Fibroblast of mammary gland (primary cell): ENCODE measurements at regions not wholly inside any gene's neighbourhood (a gene's known extent, or its start where the extent isn't known, plus 50 kb on each side); places are given as distances from the start of the nearest gene placed in this dataset.

ENCODE experiments used
- DNase-seq: peaks from one replicate; pipeline ENCODE4 v3.0.0-alpha.2; 2010; ENCODE audit warnings: low read depth
- H3K4me3 ChIP-seq: 2 replicates; pipeline ENCODE4 v1.5.1; 2011; ENCODE audit warnings: low read depth, mild to moderate bottlenecking, low read length, moderate library complexity; ENCODE audit not compliant: control insufficient read depth
- TF ChIP-seq, protein P1 (sequence below): conservative IDR thresholded peaks from 2 replicates; pipeline ENCODE4 v1.5.1; 2011; ENCODE audit warnings: low read depth, low read length, inconsistent platforms; ENCODE audit not compliant: control insufficient read depth, insufficient read depth

DNA sequence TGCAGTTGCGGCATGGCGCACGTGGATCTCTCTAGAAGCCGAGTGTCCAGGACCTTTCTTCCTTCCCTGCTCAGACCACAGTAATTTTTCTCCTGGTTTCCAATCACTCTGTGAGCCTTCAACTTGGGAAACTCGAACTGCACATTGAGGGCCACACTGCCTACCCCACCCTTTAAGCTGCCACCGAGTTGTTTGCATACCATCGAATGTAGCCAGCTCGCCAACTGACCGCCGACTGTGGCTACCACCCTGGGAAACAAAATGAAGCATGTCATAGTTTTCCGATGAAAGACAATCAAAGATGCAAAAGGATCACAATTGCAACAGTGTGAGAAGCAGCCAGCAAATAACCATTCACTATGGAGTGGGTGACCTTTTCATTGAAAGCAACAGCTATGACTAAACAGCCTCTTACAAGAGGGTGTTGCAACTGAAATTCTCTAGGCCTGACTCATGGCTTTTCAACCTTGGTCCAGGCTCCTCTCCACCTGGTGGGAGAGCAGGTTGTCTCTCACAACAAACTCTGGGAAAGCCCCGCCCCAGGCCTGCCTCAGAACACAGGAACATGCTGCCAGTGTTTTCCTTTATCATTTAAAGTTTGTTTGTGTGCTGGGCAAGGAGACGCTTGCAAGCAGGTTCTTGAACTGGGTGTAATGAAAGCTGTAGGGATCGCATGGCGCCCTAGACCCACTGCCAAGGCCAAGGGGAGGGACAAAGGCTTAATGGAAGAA is 141.7 kb upstream of the SERP2 start:
- no peak overlapping the region for H3K4me3 ChIP-seq
- TF ChIP-seq, protein P1, sequence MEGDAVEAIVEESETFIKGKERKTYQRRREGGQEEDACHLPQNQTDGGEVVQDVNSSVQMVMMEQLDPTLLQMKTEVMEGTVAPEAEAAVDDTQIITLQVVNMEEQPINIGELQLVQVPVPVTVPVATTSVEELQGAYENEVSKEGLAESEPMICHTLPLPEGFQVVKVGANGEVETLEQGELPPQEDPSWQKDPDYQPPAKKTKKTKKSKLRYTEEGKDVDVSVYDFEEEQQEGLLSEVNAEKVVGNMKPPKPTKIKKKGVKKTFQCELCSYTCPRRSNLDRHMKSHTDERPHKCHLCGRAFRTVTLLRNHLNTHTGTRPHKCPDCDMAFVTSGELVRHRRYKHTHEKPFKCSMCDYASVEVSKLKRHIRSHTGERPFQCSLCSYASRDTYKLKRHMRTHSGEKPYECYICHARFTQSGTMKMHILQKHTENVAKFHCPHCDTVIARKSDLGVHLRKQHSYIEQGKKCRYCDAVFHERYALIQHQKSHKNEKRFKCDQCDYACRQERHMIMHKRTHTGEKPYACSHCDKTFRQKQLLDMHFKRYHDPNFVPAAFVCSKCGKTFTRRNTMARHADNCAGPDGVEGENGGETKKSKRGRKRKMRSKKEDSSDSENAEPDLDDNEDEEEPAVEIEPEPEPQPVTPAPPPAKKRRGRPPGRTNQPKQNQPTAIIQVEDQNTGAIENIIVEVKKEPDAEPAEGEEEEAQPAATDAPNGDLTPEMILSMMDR = no peak
- DNase-seq = peak; percentile 97

DNA sequence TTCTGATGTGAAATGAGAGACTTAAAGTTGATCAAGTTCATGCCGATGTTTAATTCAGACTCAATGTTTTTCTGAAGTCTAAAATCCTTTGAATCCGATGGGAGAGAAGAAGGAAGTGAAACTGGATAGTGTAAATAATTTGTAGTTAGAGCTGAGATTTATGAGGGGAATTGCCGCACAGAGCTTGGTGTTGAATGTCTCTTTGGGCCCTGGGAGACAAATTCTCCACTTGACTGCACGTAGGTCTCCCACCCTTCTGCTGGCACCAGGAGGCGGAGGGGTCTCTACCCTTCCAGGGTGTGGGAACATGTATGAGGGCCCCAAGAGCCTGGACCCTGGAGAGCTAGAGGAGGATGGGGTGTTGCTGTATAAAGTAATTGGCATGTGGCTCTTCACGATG is 140.8 kb upstream of the SERP2 start:
- no peak overlapping the region for H3K4me3 ChIP-seq
- DNase-seq = no peak
- TF ChIP-seq, protein P1 = no peak

DNA sequence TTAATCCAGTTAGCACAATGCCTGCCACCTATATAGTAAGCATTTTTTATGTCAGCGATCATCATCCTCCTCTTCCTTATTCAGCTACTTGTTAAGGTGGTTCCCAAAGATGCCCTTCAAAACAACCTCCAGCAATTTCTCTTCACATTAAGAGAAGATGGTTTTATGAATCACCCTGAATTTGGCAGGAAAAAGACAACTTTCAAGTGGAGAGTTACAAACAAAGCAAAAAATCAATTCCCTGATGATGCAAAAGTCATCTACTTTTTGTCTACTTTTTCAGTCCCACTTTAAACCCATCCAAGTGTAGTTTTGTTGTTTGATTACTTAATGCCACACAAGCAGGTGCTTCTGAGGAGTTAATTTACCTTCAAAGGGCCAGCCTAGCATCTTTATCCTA is 139.1 kb upstream of the SERP2 start:
- TF ChIP-seq, protein P1 = no peak
- peak; percentile 74 for DNase-seq
- no peak overlapping the region for H3K4me3 ChIP-seq

DNA sequence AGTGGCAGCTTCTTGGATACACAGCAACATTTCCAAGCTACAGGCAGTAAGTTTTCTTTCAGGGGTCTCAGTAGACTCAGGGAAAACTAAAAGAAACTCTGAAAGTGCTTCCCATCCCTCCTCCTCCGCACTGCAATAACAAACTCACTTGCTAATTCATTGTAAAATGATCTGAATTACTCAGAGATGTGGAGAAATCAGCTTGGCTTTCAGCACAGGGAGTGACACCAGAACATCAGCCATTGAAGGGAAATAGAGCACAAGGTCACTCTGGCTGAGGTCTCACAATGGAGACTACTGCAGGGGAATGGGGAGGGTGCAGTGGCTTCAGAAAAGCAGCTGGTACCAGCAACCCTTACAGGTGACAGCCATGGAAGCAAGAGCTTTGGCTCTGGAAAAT is 137.3 kb upstream of the SERP2 start:
- TF ChIP-seq, protein P1 = no peak
- no peak overlapping the region for H3K4me3 ChIP-seq
- peak; percentile 84 for DNase-seq

DNA sequence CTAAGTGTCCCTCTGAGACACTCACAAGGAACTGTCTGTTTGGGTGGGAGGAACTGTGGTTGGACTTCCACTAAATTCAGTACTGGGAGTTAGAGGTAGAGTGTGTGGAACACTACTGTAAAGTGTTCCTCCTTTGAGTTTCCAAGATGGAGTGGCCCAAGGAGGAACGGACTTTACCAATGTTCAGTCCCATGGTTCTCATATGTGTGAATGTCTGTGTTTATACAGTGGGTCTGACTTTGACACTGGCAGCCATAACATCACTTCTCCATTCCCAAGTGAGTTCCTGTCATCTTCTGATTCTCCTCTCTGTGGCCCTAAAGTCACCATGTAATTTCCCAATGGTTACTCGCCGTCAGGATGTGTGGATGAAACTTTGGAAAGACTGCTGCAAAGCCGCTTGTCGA is 136.8 kb upstream of the SERP2 start:
- no peak for DNase-seq
- TF ChIP-seq, protein P1 = no peak
- no peak overlapping the region for H3K4me3 ChIP-seq

DNA sequence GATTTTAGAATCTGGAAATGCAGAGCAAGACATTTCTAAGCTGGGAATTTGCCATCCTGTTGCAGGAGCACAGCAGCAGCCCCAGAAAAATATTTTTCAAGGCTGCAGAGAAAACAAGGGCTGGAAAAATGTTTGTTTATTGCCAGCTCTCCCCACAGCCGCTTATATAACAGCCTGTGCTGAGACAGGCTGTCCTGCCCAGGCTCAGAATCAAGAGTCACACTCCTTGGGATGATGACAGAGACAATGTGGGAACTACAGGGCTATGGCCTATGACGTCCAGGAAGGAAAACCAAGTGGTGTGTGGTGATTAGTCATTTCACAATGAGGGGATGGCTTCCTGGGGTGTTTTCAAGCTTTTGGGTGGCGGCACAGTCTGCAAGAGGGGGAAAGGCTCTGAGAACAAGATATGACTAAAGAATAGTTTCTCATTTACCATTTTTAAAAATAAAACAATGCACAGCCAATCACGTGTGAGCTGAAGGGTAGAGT is 136.3 kb upstream of the SERP2 start:
- peak; percentile 99 for DNase-seq
- TF ChIP-seq, protein P1 = no peak

More for the DNA sequence above, 136.3 kb upstream of the SERP2 start:
- no peak overlapping the region for H3K4me3 ChIP-seq
